ENCODE measurements at regions not wholly inside any gene's neighbourhood (a gene's known extent, or its start where the extent isn't known, plus 50 kb on each side); places are given as distances from the start of the nearest gene placed in this dataset.

DNA sequence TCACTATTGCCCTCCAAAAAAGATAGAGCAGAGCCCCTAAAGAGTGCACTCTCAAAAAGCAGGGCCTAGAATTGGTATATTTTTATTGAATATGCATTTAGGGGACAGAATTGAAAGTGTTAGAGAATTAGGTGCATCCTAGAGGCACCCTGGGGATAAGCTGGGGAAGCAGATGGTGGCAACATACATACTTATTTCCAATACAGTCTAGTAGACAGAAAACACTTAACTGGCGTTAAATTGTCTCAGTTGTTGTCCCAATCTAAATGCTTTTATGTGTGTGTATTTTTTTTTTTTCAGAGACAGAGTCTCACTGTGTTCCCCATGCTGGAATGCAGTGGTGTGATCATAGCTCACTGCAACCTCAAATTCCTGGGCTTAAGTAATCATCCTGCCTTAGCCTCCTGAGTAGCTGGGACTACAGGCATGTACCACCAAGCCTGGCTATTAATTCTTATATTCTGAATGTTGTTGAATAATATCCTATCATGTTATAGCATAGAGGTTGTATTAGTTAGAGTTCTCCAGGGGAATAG lies 481.8 kb downstream of the GRXCR1 start:
- no peak for TF ChIP-seq TAF1 (IDR thresholded peaks at IDR 0.05; ENCODE audit: borderline replicate concordance, insufficient read depth, low read length)
- TF ChIP-seq POLR2AphosphoS5 (IDR thresholded peaks at IDR 0.05; ENCODE audit: low read depth, low read length), result no peak
- TF ChIP-seq SIN3A (IDR thresholded peaks at IDR 0.05; ENCODE audit: borderline replicate concordance, insufficient read depth, low read length), result no peak
- TF ChIP-seq, protein P1, sequence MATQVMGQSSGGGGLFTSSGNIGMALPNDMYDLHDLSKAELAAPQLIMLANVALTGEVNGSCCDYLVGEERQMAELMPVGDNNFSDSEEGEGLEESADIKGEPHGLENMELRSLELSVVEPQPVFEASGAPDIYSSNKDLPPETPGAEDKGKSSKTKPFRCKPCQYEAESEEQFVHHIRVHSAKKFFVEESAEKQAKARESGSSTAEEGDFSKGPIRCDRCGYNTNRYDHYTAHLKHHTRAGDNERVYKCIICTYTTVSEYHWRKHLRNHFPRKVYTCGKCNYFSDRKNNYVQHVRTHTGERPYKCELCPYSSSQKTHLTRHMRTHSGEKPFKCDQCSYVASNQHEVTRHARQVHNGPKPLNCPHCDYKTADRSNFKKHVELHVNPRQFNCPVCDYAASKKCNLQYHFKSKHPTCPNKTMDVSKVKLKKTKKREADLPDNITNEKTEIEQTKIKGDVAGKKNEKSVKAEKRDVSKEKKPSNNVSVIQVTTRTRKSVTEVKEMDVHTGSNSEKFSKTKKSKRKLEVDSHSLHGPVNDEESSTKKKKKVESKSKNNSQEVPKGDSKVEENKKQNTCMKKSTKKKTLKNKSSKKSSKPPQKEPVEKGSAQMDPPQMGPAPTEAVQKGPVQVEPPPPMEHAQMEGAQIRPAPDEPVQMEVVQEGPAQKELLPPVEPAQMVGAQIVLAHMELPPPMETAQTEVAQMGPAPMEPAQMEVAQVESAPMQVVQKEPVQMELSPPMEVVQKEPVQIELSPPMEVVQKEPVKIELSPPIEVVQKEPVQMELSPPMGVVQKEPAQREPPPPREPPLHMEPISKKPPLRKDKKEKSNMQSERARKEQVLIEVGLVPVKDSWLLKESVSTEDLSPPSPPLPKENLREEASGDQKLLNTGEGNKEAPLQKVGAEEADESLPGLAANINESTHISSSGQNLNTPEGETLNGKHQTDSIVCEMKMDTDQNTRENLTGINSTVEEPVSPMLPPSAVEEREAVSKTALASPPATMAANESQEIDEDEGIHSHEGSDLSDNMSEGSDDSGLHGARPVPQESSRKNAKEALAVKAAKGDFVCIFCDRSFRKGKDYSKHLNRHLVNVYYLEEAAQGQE (IDR thresholded peaks at IDR 0.05; ENCODE audit: insufficient read depth in 1 of 2, low read depth in 2 of 2, low read length in 2 of 2), result no peak
